Small intestine (tissue), 7 donors: ENCODE measurements at regions not wholly inside any gene's neighbourhood (a gene's known extent, or its start where the extent isn't known, plus 50 kb on each side); places are given as distances from the start of the nearest gene placed in this dataset.

Experiments
- DNase-seq, 2 donors: peaks; one replicate each; pipeline versions ENCODE4 v3.0.0 to v3.0.0-alpha.2; 2013
- FAIRE-seq: peaks from 2 replicates; lab custom pipeline; 2012; peaks lifted over from hg19 to GRCh38; lab: Jason Lieb, UNC
- H3K27ac ChIP-seq, 3 donors: one replicate each; pipeline ENCODE4 v1.5.1; 2013; ENCODE audit warnings: low read length in 2 of 3, mild to moderate bottlenecking in 2 of 3, control low read depth in 1 of 3, inconsistent platforms in 1 of 3, low read depth in 1 of 3, moderate library complexity in 1 of 3
- H3K27me3 ChIP-seq, 3 donors: one replicate each; pipeline ENCODE4 v1.6.1; 2013; ENCODE audit warnings: low read length in 3 of 3, inconsistent platforms in 1 of 3; ENCODE audit not compliant: control insufficient read depth in 3 of 3, insufficient read depth in 3 of 3
- H3K36me3 ChIP-seq, 3 donors: one replicate each; pipeline ENCODE4 v1.6.1; 2013; ENCODE audit warnings: low read length in 3 of 3, inconsistent platforms in 1 of 3, low read depth in 1 of 3, mild to moderate bottlenecking in 1 of 3, moderate library complexity in 1 of 3; ENCODE audit not compliant: control insufficient read depth in 3 of 3, insufficient read depth in 2 of 3
- H3K4me1 ChIP-seq, 3 donors: one replicate each; pipeline ENCODE4 v1.6.1; 2013; ENCODE audit warnings: low read length in 2 of 3, inconsistent platforms in 1 of 3, low read depth in 1 of 3, mild to moderate bottlenecking in 1 of 3, moderate library complexity in 1 of 3; ENCODE audit not compliant: control insufficient read depth in 3 of 3, insufficient read depth in 2 of 3
- H3K4me3 ChIP-seq, 3 donors: one replicate each; pipeline ENCODE4 v1.5.1; 2013; ENCODE audit warnings: low read length in 3 of 3, control low read depth in 1 of 3, inconsistent platforms in 1 of 3, low read depth in 1 of 3, mild to moderate bottlenecking in 1 of 3, moderate library complexity in 1 of 3
- H3K9me3 ChIP-seq, 2 donors: one replicate each; pipeline ENCODE4 v1.6.1; 2013; ENCODE audit warnings: low read depth in 1 of 2, low read length in 1 of 2; ENCODE audit not compliant: control insufficient read depth in 2 of 2, insufficient read depth in 1 of 2
- WGBS, 3 donors: extraction: QIAGEN DNeasy Blood & Tissue Kit; methylation state at CpG; one replicate each; pipeline ENCODE4 v1.1.7; 2013; 5-methylcytosine and 5-hydroxymethylcytosine counted together
- donor health status: healthy with polysubstance abuse.
- donor health status: control.
- donor health status: control.
- donor health status: Bipolar disorder and iron deficiency.
- donor health status: healthy.

DNA sequence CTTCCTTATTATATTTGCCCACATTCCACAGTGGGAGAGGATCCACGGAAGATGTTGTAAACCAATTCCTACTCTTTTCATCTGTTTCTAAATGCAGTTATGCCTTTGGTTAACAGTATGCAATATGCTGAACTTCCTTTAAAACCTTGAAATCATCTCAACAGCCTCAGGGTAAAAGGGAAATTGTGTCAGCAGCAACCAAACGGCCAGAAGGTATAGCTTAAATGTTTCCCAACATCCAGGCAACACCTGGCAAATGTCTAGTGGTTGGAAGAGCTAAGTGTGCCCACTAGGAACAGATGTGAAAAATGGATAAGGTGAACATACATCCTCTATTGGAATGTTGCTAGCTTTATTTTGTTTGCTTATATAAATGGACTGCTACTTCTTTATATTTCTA lies 164.8 kb downstream of the FAXC start:
- H3K4me3 ChIP-seq = no peak overlapping the region
- no peaks in the 10 kb centered on the region for H3K9me3 ChIP-seq
- no peaks in the 10 kb centered on the region for H3K4me1 ChIP-seq
- H3K27me3 ChIP-seq = no peaks in the 10 kb centered on the region
- FAIRE-seq (no peak), DNase-seq (no peak)
- WGBS, 3 donors = 13 to 36% (median 28%) methylated on average over 2 of the region's 2 CpGs
- H3K27ac ChIP-seq = no peak overlapping the region
- H3K36me3 ChIP-seq = no peaks in the 10 kb centered on the region

DNA sequence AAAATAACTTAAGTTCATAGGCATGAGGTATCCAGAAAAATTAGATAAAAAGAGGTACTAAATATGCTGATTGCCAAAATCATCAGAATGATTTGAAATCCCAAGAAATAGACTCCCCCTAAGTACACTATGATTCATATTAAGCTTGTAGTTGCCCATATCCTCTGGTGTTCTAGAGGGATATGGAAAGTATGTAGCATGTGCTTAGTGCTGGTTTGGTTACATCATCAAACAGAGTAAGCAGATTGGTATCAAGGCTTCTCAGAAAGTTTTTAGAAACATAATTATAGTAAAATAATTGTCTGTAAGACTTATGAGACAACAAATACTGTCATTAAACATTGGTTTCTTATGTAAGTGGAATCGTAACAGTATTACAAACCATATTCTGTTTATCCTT lies 166.4 kb downstream of the FAXC start:
- H3K36me3 ChIP-seq = no peaks in the 10 kb centered on the region
- H3K27me3 ChIP-seq = no peaks in the 10 kb centered on the region
- no peaks in the 10 kb centered on the region for H3K9me3 ChIP-seq
- H3K4me1 ChIP-seq = no peaks in the 10 kb centered on the region
- no peak for DNase-seq
- H3K27ac ChIP-seq = no peak overlapping the region
- WGBS, 3 donors = 83 to 90% (median 85%) methylated on average over 1 of the region's 1 CpG
- H3K4me3 ChIP-seq = no peak overlapping the region
- FAIRE-seq = no peak

GRCh38 chr6:99181174-99181573 lies 168.3 kb downstream of the FAXC start:
- no peak for DNase-seq
- 89 to 94% (median 91%) methylated on average over 1 of the region's 1 CpG for WGBS, 3 donors

GRCh38 chr6:99178168-99178567 lies 171.3 kb downstream of the FAXC start:
- Histone ChIP-seq H3K4me3 (no peak overlapping the region), H3K27ac (no peak overlapping the region), H3K27me3 (no peaks in the 10 kb centered on the region), H3K36me3 (no peaks in the 10 kb centered on the region), H3K9me3 (no peaks in the 10 kb centered on the region), H3K4me1 (no peaks in the 10 kb centered on the region)
- DNase-seq = no peak
- WGBS, 3 donors = 6 to 42% (median 33%) methylated on average over 2 of the region's 2 CpGs
- no peak for FAIRE-seq

More at GRCh38 chr6:99181174-99181573, 168.3 kb downstream of the FAXC start:
- Histone ChIP-seq H3K9me3 (no peaks in the 10 kb centered on the region), H3K27ac (no peak overlapping the region), H3K4me1 (no peaks in the 10 kb centered on the region), H3K36me3 (no peaks in the 10 kb centered on the region), H3K27me3 (no peaks in the 10 kb centered on the region), H3K4me3 (no peak overlapping the region)
- no peak for FAIRE-seq

DNA sequence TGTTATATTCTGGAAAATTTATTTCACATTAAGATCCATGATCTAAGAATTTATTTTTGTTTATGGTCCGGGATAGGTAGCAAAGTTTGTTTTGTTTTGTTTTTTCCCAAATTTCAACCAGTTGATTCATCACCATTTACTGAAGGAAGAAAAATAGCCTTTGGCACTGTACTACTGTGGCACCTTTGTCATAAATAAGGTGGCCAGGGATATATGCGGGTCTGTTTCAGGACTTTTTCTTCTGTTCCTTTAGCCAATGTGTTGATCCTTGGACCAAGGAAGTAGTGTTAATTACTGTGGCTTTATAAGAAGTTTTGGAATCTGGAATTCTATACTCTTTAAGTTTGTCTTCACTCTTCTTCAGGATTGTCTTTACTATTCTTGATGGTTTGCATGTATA lies 171.7 kb downstream of the FAXC start:
- FAIRE-seq = no peak
- H3K27ac ChIP-seq = no peak overlapping the region
- H3K4me3 ChIP-seq = no peak overlapping the region
- DNase-seq = no peak
- no peaks in the 10 kb centered on the region for H3K27me3 ChIP-seq
- no peaks in the 10 kb centered on the region for H3K4me1 ChIP-seq
- WGBS, 3 donors = 89 to 92% (median 92%) methylated on average over 2 of the region's 2 CpGs
- H3K9me3 ChIP-seq = no peaks in the 10 kb centered on the region
- no peaks in the 10 kb centered on the region for H3K36me3 ChIP-seq

DNA sequence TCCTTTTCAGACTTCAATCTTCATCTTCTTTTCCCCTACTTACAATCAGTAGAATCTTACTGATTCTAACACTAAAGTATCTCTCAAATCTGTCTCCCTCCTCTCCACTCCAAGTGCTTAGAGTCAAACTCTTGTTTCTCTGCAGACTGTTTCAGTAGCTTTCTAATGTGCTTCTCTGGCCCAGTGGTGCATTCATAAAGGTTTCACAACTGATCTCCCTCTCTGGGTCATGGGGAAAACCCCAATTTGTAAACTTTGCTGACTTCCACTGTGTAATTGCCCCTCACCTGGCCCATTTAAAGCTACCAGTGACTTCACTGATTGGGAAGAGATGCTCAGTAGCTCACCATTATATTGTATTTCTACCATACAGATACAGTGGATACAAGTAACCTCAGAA lies 183.6 kb downstream of the FAXC start:
- Histone ChIP-seq H3K27me3 (no peaks in the 10 kb centered on the region), H3K36me3 (no peaks in the 10 kb centered on the region), H3K4me1 (no peaks in the 10 kb centered on the region), H3K4me3 (no peak overlapping the region), H3K27ac (no peak overlapping the region), H3K9me3 (no peaks in the 10 kb centered on the region)
- DNase-seq (no peak), FAIRE-seq (no peak)

DNA sequence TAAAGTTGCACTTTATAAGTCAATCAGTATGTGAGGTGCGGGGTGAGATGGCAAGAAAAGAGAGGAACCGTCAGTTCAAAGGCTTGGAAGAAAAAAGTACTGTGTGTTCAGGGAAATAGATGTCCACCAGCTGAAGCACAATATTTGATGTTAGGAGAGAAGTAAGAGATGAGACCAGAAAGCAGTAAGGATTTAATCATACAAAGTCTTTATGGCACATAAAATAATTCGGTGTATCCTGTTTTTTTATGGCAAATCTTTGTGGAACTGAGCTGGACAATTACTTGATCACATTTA lies 197.2 kb downstream of the FAXC start:
- Histone ChIP-seq H3K36me3 (no peaks in the 10 kb centered on the region), H3K27ac (no peak overlapping the region), H3K4me1 (no peaks in the 10 kb centered on the region), H3K27me3 (no peaks in the 10 kb centered on the region), H3K9me3 (peaks cover 0 to 3% of the 10 kb centered on the region in 2 donors), H3K4me3 (no peak overlapping the region)
- DNase-seq (no peak), FAIRE-seq (no peak)
- 7 to 10% (median 9%) methylated on average over 3 of the region's 3 CpGs for WGBS, 3 donors

- FAIRE-seq = no peak
Measured at GRCh38 chr6:99151634-99152346, 197.7 kb downstream of the FAXC start.

DNA sequence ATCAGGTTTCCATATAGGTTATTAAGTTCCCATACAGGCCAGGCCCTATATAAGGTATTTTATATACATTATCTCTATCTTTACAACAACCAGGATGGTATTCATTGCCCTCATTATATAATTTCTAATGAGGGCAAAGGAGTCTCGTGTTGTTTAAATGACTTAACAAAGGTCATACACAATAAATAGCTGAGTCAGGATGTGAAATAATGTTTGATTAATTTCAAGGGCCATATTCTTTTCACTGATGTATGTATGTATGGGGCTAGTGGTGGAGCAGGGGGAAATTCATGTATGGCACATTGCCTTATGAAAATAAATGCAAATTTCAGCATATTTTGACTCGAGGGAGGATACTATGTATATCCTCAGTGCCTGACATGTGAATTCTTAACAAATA lies 200.7 kb downstream of the FAXC start:
- WGBS, 3 donors = 33 to 45% (median 42%) methylated on average over 2 of the region's 2 CpGs
- FAIRE-seq = no peak
- Histone ChIP-seq H3K27ac (no peak overlapping the region), H3K9me3 (peaks cover 0 to 3% of the 10 kb centered on the region in 2 donors), H3K4me3 (no peak overlapping the region), H3K36me3 (no peaks in the 10 kb centered on the region), H3K4me1 (no peaks in the 10 kb centered on the region), H3K27me3 (no peaks in the 10 kb centered on the region)
- peak in 1 of 2 donors; percentile 12 for DNase-seq

More at GRCh38 chr6:99151634-99152346, 197.7 kb downstream of the FAXC start:
- H3K9me3 ChIP-seq = peaks cover 0 to 3% of the 10 kb centered on the region in 2 donors
- no peaks in the 10 kb centered on the region for H3K4me1 ChIP-seq
- no peak overlapping the region for H3K4me3 ChIP-seq
- DNase-seq = peak; percentile 27 to 33
- WGBS, 3 donors = 38 to 45% (median 42%) methylated on average over 11 of the region's 11 CpGs
- H3K27ac ChIP-seq = no peak overlapping the region
- H3K27me3 ChIP-seq = no peaks in the 10 kb centered on the region
- H3K36me3 ChIP-seq = no peaks in the 10 kb centered on the region
